ENCODE measurements at regions not wholly inside any gene's neighbourhood (a gene's known extent, or its start where the extent isn't known, plus 50 kb on each side); places are given as distances from the start of the nearest gene placed in this dataset.

GRCh38 chr5:2617461-2617860 is 134.0 kb downstream of the IRX2 start:
- TF ChIP-seq CTCF (IDR thresholded peaks at IDR 0.05) (no peak), POLR2A (IDR thresholded peaks at IDR 0.05) (no peak), POLR2AphosphoS5 (IDR thresholded peaks at IDR 0.05) (no peak)
